NCI-H2196 treated with DMSO at 0.1 percent for 48 hours (cell line): ENCODE measurements at regions not wholly inside any gene's neighbourhood (a gene's known extent, or its start where the extent isn't known, plus 50 kb on each side); places are given as distances from the start of the nearest gene placed in this dataset.

Source experiments
- DNase-seq: peaks from one replicate; lab custom pipeline; 2025; ENCODE audit not compliant: unreplicated experiment; lab: John Stamatoyannopoulos, UW

DNA sequence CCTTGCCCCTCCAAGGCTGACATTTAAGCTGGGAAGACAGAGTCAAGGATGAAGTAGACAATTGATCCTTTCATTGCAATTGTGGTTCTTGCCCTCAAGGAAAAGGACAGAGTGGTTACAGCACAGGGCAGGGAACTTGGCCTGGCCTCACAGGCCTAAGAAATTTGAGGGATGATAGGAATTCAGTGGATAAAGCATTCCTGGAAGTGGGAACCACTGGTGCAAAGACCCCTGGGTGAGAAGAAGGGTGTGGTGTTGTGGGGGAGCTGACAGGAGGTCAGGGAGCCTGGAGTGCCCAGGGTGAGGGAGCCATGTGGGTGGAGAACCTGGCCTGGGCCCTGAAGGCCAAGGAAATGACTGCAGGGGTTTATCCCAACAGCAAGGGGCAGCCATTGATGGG, 287.4 kb downstream of the UACA start:
- no peak for DNase-seq

- no peak for DNase-seq
These were observed 288.0 kb downstream of the UACA start for GRCh38 chr15:70475407-70475781.

- DNase-seq, result peak; percentile 90
These were observed 288.6 kb downstream of the UACA start for GRCh38 chr15:70474471-70475406.

DNA sequence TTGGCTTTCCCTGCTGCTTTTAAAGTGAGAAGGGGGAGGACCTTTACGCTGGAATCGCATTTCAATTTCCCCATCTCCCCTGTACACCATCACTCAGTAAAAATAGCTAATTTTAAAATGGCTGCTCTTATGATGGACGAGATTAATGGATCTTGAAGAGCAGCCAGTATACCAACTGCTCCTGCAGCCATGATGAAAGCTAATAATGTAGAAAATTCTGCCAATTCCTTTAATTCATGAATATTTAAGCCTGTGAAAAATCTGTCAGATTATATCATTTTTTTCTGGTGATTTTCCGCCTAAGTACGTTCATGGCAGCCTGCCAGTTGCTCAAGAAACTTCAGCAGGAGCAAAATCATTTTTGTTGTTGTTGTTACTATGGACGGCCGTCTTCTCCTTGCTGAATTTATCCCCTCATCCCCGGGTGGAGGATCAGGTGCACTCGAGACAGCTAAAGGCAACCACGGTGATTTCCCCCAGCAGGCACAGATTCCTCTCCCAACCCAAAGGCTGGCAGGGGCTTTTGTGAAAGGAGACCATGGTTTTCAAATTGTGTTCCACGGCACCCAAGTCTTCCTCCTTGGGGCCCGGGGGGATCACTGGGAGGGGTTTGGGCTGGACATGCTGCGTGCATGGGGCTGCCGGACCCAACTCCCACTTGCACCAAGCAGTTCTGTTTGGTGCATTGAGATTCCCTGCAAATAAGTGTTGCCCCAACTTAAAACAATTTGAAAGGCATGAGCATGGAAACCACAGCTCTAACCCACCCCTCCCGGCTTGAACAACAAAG, 289.6 kb downstream of the UACA start:
- no peak for DNase-seq

GRCh38 chr15:70471517-70471916, 291.8 kb downstream of the UACA start:
- no peak for DNase-seq

DNA sequence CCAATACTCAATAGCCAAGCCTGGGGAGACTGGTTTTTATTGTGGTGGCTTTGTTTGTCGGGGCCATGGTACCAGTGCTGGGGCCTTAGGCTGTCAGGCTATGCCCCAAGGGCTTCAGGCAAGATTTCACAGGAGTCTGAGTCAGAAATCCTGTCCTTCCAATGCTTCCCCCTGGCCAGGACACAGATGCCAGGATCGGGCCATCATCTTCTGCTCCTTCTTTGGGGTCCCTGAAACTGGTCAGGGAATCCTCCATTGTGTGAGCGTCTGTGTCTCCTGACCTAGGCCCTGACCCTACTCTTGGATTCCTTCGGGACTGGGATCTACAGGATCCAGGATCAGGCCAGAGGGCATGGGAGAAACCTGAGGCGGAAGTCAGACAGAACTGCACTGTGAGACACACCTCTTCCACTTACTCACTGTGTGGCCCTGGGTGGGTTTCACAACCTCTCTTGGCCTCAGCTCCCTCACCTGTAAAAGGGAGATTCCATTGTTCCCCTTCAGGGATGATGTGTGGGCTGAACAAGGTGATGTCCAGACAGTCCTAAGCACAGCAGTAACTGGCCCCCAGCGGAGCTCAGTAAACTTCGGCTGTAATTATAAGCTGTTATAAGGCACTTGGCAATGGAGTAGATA, 292.7 kb downstream of the UACA start:
- no peak for DNase-seq

DNA sequence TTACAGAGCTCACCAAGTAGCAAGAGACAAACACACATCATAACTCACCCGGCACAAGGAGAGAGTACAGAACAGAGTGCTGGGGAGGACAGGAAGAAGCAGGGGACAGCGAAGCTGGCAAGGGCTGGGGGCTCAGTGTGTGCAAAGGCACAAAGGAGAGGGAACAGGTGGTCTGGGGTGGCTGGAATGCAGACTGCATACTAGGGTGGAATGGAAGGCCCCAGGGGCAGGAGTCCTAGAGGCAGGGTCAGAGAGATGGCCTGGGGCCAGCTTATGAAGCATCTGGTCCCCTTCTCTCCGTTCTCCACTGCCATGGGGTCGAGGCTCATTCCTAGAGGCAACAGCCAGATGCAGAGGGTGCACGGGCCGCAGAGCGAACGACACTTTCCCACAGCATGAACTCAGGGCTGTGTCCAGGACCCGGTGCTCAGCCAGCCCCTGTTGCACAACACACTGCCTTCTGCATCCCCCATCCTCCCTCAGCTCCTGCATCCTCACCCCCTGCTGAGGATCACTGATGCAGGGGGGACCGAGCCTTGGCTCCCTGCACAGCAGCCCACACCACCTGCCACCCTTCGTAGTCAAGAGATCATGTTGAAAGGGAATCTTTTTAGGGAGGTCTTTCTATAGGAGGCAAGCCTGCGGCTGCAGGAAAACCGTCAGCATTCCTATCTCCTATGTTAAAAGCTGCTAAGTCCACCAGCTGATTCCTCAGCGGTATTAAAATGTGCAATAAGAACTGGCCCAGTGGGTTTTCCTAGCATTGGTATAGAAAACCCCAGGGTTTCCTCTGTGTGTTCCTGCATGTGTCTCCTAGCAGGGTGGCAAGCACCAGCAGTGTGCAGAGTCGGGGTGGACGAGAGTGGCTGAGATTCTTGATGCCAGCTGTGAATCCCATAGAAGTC, 293.5 kb downstream of the UACA start:
- no peak for DNase-seq

GRCh38 chr15:70469182-70469581, 294.2 kb downstream of the UACA start:
- no peak for DNase-seq

DNA sequence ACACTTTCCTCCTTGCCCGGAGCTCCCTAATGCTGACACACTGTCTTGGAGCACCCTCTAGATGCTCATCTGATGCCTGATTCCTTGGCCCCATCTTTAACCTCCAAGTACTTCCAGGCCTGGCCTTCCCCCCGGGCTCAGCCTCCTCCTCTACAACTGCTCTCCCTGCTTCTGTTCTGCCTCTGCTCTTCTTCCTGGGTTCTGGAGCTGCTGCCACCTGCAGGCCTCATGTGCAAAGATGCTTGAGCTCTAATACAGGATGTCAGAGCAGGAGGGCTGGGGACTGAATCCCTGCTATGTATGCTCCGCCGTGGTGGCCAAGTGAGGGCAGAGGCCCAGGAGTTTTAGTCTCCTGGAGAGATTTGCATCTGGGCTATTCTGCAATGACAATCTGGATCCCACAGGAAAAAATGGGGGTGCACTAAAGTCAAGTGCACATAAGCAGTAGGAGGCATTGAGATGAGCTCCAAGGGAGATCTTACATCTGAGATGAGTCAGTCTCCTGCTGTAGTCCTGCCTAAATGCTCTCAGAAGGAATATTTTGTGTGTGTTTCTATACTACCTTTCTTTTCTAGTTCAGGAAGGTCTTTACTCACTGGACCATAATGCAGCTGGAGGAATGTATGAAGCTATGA, 296.3 kb downstream of the UACA start:
- DNase-seq, result peak; percentile 38

GRCh38 chr15:70466305-70466704, 297.1 kb downstream of the UACA start:
- no peak for DNase-seq

- no peak for DNase-seq
These were observed 297.5 kb downstream of the UACA start for GRCh38 chr15:70465812-70466211.

DNA sequence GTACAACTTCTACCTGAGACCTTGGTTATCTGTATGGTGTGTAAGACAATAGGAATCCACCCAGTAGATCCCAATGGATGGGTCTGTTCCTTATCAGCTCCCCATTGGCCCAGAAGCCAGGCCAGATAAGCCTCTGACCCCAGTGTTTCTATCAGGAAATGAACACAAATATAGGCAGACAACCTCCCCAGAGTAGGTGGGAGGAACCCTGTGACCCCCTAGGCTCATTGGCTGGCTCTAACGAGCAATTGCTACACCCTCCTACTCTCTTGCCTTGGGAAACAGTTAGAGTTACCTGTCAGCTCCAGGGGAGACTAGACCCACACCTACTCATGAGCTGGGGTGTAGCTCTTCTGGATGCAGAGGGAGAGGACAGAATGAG, 299.9 kb downstream of the UACA start:
- no peak for DNase-seq

- no peak for DNase-seq
These were observed 301.4 kb downstream of the UACA start for GRCh38 chr15:70461992-70462391.

- no peak for DNase-seq
These were observed 302.3 kb downstream of the UACA start for GRCh38 chr15:70461017-70461416.

- DNase-seq, result no peak
These were observed 304.0 kb downstream of the UACA start for GRCh38 chr15:70459312-70459711.

- no peak for DNase-seq
These were observed 309.6 kb downstream of the UACA start for GRCh38 chr15:70453766-70454165.

DNA sequence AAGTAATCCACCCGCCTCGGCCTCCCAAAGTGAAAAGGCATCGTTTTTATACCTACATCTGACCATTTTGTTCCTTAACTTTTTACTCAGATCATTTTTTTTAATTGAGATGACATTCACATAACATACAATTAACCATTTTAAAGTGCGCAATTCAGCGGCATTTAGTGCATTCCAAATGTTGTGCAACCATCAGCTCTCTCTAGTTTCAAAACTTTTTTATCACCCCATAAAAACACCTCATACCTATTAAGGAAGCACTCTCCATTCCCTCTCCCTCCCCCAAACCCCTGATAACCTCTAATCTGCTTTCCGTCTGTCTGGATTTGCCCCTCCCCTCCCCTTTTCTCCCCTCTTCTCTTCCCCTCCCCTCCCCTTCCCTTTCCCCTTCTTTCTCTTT, 310.1 kb downstream of the UACA start:
- DNase-seq, result no peak

DNA sequence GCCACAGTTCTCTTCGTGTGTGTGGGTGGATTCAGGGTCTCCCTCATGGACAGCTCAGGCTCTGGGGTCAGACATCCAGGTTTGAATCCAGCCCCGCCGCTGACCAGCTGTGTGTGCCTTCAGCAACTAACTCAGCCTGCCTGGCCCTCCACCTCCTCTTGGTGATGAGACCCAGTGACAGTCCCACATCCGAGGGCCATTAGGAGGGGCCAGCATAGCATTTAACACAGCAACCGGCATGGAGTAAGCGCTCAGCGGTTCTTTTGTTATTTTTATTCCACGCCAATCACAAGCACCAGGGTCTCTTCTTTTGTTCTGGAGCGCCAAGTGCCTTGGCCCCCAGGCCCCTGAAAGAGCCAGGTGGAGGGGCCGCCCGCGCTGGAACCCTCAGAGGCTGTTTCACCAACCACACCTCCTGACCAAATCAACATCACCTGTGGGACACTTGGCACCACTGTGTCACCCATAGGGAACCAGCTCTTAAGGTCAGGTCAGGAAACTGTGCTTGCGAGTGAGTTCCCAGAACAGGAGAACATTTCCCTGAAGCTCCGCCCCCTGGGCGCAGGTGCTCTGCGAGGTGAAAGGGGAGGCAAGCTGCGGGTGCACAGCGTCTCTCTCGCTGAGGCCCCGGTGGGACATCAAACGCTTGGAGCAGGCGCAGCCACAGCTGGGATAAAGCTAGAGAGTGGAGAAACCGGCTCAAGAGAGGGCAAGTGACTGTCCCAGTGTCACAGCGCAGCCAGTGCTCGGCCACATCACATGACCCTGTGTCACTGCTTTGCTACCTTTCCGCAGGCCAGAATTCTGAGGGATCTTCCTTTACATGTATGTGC, 311.3 kb downstream of the UACA start:
- no peak for DNase-seq

DNA sequence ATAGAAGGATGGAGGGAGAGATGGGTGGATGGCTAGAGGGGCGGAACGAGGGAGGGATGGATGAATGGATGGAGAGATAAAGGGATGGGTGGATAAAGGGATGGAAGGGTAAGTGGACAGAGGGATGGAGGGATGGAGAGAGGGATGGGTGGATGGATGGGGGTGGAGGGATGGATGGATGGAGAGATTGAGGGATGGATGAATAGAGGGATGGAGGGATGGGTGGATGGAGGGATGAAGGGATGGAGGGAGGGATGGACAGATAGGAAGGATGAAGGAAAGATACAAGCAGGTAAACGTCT, 313.3 kb downstream of the UACA start:
- DNase-seq, result no peak
